ENCODE measurements at regions not wholly inside any gene's neighbourhood (a gene's known extent, or its start where the extent isn't known, plus 50 kb on each side); places are given as distances from the start of the nearest gene placed in this dataset.

- DNase-seq (ENCODE audit: low spot score), result no peak
- TF ChIP-seq, protein P1, sequence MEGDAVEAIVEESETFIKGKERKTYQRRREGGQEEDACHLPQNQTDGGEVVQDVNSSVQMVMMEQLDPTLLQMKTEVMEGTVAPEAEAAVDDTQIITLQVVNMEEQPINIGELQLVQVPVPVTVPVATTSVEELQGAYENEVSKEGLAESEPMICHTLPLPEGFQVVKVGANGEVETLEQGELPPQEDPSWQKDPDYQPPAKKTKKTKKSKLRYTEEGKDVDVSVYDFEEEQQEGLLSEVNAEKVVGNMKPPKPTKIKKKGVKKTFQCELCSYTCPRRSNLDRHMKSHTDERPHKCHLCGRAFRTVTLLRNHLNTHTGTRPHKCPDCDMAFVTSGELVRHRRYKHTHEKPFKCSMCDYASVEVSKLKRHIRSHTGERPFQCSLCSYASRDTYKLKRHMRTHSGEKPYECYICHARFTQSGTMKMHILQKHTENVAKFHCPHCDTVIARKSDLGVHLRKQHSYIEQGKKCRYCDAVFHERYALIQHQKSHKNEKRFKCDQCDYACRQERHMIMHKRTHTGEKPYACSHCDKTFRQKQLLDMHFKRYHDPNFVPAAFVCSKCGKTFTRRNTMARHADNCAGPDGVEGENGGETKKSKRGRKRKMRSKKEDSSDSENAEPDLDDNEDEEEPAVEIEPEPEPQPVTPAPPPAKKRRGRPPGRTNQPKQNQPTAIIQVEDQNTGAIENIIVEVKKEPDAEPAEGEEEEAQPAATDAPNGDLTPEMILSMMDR (IDR thresholded peaks at IDR 0.05; ENCODE audit: extremely low read depth, insufficient read depth, missing control alignments), result no peak
Measured at GRCh38 chr12:17975239-17975638, 114.8 kb downstream of the RERGL start.

GRCh38 chr12:17971850-17972249 is 118.1 kb downstream of the RERGL start:
- TF ChIP-seq, protein P1 (IDR thresholded peaks at IDR 0.05; ENCODE audit: extremely low read depth, insufficient read depth, missing control alignments), result no peak
- in situ Hi-C loops (cut with MboI; ENCODE audit: low pct_unique_long_range_greater_than_20kb, low sequenced_read_pairs, unreplicated experiment), result no loop called here
- DNase-seq (ENCODE audit: low spot score), result no peak

More at GRCh38 chr12:17975239-17975638, 114.8 kb downstream of the RERGL start:
- in situ Hi-C loops (cut with MboI; ENCODE audit: low pct_unique_long_range_greater_than_20kb, low sequenced_read_pairs, unreplicated experiment), result no loop called here

GRCh38 chr12:17954788-17955187 is 135.2 kb downstream of the RERGL start:
- TF ChIP-seq, protein P1 (IDR thresholded peaks at IDR 0.05; ENCODE audit: extremely low read depth, insufficient read depth, missing control alignments), result no peak
- no peak for DNase-seq (ENCODE audit: low spot score)
- in situ Hi-C loops (cut with MboI; ENCODE audit: low pct_unique_long_range_greater_than_20kb, low sequenced_read_pairs, unreplicated experiment), result no loop called here

- no peak for DNase-seq (ENCODE audit: low spot score)
- in situ Hi-C loops (cut with MboI; ENCODE audit: low pct_unique_long_range_greater_than_20kb, low sequenced_read_pairs, unreplicated experiment), result no loop called here
- TF ChIP-seq, protein P1 (IDR thresholded peaks at IDR 0.05; ENCODE audit: extremely low read depth, insufficient read depth, missing control alignments), result no peak
Measured at GRCh38 chr12:17950898-17951297, 139.1 kb downstream of the RERGL start.

GRCh38 chr12:17949558-17950141 is 140.3 kb downstream of the RERGL start:
- DNase-seq (ENCODE audit: low spot score), result no peak
- in situ Hi-C loops (cut with MboI; ENCODE audit: low pct_unique_long_range_greater_than_20kb, low sequenced_read_pairs, unreplicated experiment), result no loop called here
- TF ChIP-seq, protein P1 (IDR thresholded peaks at IDR 0.05; ENCODE audit: extremely low read depth, insufficient read depth, missing control alignments), result no peak

DNA sequence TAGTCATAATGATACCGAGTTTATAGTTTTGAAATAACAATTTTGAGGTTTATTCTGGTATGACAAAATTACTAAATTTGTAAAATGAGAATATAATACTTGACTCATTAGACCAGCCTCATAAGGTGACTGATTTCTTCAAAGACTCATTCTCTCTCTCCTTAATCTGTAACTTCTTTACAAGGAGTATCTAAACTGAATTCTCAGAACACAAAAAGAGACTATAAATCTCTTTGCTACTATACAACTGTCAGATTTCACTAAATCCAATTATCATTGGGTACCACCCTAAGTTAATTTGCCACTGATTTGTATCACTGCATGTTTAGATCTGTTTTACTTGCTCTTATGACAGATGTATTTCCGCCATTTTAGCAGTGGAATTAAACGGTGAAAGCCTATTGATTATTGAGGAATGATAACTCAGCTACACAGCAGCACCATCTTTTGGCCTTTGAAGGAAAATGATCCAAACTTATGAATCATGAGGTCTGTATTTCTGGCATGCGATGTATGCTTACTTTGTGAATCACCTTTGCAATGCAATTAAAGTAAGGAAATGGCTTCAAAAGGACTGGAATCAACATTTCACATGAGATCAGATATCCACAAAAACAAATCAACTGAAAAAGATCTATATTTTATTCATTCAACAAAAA is 161.2 kb downstream of the RERGL start:
- no peak for DNase-seq (ENCODE audit: low spot score)
- in situ Hi-C loops (cut with MboI; ENCODE audit: low pct_unique_long_range_greater_than_20kb, low sequenced_read_pairs, unreplicated experiment), result no loop called here
- TF ChIP-seq, protein P1 (IDR thresholded peaks at IDR 0.05; ENCODE audit: extremely low read depth, insufficient read depth, missing control alignments), result no peak

All from GM13977 (cell line).